KOPT-K1 (cell line): ENCODE measurements at regions not wholly inside any gene's neighbourhood (a gene's known extent, or its start where the extent isn't known, plus 50 kb on each side); places are given as distances from the start of the nearest gene placed in this dataset.

Experiments
- H3K27ac ChIP-seq: fragments of 200-600 bp; sonication (generic); 2 replicates; pipeline ENCODE4 v1.5.1; 2016; ENCODE audit warnings: antibody characterized with exemption, mild to moderate bottlenecking, low read depth, low read length; ENCODE audit not compliant: poor library complexity, severe bottlenecking
- H3K36me3 ChIP-seq: fragments of 200-600 bp; sonication (generic); 2 replicates; pipeline ENCODE4 v1.5.1; 2017; ENCODE audit warnings: antibody characterized with exemption, mild to moderate bottlenecking, low read length, moderate library complexity; ENCODE audit not compliant: insufficient read depth
- H3K9me3 ChIP-seq: fragments of 200-600 bp; sonication (generic); 2 replicates; pipeline ENCODE4 v1.5.1; 2017; ENCODE audit warnings: antibody characterized with exemption, low read length, mild to moderate bottlenecking; ENCODE audit not compliant: insufficient read depth, poor library complexity, severe bottlenecking

GRCh38 chr2:42846932-42847595 lies 54.7 kb upstream of the HAAO start:
- Histone ChIP-seq H3K36me3 (no peaks in the 10 kb centered on the region), H3K27ac (no peak overlapping the region), H3K9me3 (no peaks in the 10 kb centered on the region)

- H3K9me3 ChIP-seq, result no peaks in the 10 kb centered on the region
- no peak overlapping the region for H3K27ac ChIP-seq
- no peaks in the 10 kb centered on the region for H3K36me3 ChIP-seq
Observed at GRCh38 chr2:42846026-42846425, 53.6 kb upstream of the HAAO start.

- Histone ChIP-seq H3K36me3 (no peaks in the 10 kb centered on the region), H3K9me3 (no peaks in the 10 kb centered on the region), H3K27ac (no peak overlapping the region)
Observed at GRCh38 chr2:42844901-42845821, 52.8 kb upstream of the HAAO start.

- no peaks in the 10 kb centered on the region for H3K9me3 ChIP-seq
- H3K36me3 ChIP-seq, result no peaks in the 10 kb centered on the region
- H3K27ac ChIP-seq, result no peak overlapping the region
Observed at GRCh38 chr2:42844366-42844765, 52.0 kb upstream of the HAAO start.

GRCh38 chr2:42843611-42844010 lies 51.2 kb upstream of the HAAO start:
- Histone ChIP-seq H3K27ac (no peak overlapping the region), H3K9me3 (no peaks in the 10 kb centered on the region), H3K36me3 (no peaks in the 10 kb centered on the region)

GRCh38 chr2:42843131-42843530 lies 50.7 kb upstream of the HAAO start:
- Histone ChIP-seq H3K36me3 (no peaks in the 10 kb centered on the region), H3K27ac (no peak overlapping the region), H3K9me3 (no peaks in the 10 kb centered on the region)

GRCh38 chr2:42842466-42842865 lies 50.1 kb upstream of the HAAO start:
- no peaks in the 10 kb centered on the region for H3K36me3 ChIP-seq
- H3K27ac ChIP-seq, result no peak overlapping the region
- H3K9me3 ChIP-seq, result no peaks in the 10 kb centered on the region
